ENCODE measurements at regions not wholly inside any gene's neighbourhood (a gene's known extent, or its start where the extent isn't known, plus 50 kb on each side); places are given as distances from the start of the nearest gene placed in this dataset.

DNA sequence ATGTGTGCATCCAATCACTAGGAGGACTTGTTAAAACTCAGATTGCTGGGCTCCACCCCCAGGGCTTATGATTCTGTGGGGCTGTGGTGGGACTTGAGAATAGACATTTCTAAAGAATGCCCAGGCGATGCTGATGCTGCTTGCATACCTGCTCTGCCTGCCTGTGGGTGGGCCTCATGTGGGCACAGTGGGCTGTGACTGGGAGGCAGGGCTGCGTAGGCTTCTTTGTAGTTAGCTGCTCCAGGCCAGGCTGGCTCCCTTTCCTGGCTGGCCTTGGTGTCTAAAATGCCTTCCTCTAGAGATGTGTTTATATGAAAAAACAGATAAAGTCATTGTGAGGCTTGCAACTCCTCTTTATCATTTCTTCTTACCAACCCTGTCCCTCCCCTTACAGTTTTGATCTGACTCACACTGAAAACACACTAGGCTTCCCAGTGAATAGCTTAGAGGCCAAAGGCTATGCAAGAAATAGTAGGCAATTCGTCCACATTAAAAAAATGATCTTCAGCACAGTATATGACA, 495.5 kb upstream of the MAP3K7 start:
- no peak for TF ChIP-seq CTCF (IDR thresholded peaks at IDR 0.05)
- no peak for TF ChIP-seq POLR2A (IDR thresholded peaks at IDR 0.05)
